ENCODE measurements at regions not wholly inside any gene's neighbourhood (a gene's known extent, or its start where the extent isn't known, plus 50 kb on each side); places are given as distances from the start of the nearest gene placed in this dataset.

DNA sequence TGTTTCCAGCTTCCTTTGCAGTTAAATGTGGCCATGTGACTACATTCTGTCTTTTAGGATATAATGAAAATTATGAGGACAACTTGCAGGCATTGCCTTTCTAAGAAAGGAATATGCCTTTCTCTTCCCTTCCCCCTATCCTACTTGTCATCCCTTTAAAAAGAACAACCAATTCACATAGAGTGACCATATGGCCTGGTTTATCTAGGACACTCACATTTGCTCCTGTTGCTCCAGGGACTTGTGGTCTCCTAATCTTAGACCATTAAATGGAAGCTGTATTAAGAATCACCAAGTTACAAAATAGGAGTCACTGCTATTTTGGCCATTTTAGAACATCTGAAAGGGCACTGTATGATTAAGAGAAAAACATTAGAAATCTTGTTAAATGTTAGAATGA, 520.3 kb downstream of the DTWD2 start:
- TF ChIP-seq, protein P1, sequence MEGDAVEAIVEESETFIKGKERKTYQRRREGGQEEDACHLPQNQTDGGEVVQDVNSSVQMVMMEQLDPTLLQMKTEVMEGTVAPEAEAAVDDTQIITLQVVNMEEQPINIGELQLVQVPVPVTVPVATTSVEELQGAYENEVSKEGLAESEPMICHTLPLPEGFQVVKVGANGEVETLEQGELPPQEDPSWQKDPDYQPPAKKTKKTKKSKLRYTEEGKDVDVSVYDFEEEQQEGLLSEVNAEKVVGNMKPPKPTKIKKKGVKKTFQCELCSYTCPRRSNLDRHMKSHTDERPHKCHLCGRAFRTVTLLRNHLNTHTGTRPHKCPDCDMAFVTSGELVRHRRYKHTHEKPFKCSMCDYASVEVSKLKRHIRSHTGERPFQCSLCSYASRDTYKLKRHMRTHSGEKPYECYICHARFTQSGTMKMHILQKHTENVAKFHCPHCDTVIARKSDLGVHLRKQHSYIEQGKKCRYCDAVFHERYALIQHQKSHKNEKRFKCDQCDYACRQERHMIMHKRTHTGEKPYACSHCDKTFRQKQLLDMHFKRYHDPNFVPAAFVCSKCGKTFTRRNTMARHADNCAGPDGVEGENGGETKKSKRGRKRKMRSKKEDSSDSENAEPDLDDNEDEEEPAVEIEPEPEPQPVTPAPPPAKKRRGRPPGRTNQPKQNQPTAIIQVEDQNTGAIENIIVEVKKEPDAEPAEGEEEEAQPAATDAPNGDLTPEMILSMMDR (IDR thresholded peaks at IDR 0.05) = no peak
- TF ChIP-seq POLR2A (IDR thresholded peaks at IDR 0.05) = no peak
- no peak for TF ChIP-seq EP300 (IDR thresholded peaks at IDR 0.05)
- TF ChIP-seq POLR2AphosphoS5 (IDR thresholded peaks at IDR 0.05) = no peak
